Uterus (tissue), 2 donors: ENCODE measurements at regions not wholly inside any gene's neighbourhood (a gene's known extent, or its start where the extent isn't known, plus 50 kb on each side); places are given as distances from the start of the nearest gene placed in this dataset.

Source experiments
- POLR2A ChIP-seq, 2 donors: fragments of 450-650 bp; IDR thresholded peaks; one replicate each; pipeline ENCODE4 v1.6.1; 2016; ENCODE audit warnings: antibody characterized with exemption in 2 of 2, mild to moderate bottlenecking in 1 of 2, moderate library complexity in 1 of 2
- TF ChIP-seq, protein P1 (sequence below), 4 experiments: fragments of 200-600 bp in 2 of 4; fragments of 450-650 bp in 2 of 4; sonication (generic) in 2 of 4; IDR thresholded peaks; one replicate each; pipeline ENCODE4 v1.5.1; 2016 to 2019; ENCODE audit warnings: antibody characterized with exemption in 4 of 4, mild to moderate bottlenecking in 2 of 4, moderate library complexity in 1 of 4

GRCh38 chr13:73189776-73190175 is 131.0 kb downstream of the KLF5 start:
- TF ChIP-seq, protein P1, sequence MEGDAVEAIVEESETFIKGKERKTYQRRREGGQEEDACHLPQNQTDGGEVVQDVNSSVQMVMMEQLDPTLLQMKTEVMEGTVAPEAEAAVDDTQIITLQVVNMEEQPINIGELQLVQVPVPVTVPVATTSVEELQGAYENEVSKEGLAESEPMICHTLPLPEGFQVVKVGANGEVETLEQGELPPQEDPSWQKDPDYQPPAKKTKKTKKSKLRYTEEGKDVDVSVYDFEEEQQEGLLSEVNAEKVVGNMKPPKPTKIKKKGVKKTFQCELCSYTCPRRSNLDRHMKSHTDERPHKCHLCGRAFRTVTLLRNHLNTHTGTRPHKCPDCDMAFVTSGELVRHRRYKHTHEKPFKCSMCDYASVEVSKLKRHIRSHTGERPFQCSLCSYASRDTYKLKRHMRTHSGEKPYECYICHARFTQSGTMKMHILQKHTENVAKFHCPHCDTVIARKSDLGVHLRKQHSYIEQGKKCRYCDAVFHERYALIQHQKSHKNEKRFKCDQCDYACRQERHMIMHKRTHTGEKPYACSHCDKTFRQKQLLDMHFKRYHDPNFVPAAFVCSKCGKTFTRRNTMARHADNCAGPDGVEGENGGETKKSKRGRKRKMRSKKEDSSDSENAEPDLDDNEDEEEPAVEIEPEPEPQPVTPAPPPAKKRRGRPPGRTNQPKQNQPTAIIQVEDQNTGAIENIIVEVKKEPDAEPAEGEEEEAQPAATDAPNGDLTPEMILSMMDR (IDR thresholded peaks at IDR 0.05): no peak
- no peak for TF ChIP-seq POLR2A (IDR thresholded peaks at IDR 0.05)
